HG03457 (cell line): ENCODE measurements at regions not wholly inside any gene's neighbourhood (a gene's known extent, or its start where the extent isn't known, plus 50 kb on each side); places are given as distances from the start of the nearest gene placed in this dataset.

ENCODE experiments used
- ATAC-seq: cut with Tn5 transposase; IDR thresholded peaks from one replicate; pipeline ENCODE4 v1.9.1; 2021; ENCODE audit warnings: moderate number of reproducible peaks; ENCODE audit not compliant: unreplicated experiment

DNA sequence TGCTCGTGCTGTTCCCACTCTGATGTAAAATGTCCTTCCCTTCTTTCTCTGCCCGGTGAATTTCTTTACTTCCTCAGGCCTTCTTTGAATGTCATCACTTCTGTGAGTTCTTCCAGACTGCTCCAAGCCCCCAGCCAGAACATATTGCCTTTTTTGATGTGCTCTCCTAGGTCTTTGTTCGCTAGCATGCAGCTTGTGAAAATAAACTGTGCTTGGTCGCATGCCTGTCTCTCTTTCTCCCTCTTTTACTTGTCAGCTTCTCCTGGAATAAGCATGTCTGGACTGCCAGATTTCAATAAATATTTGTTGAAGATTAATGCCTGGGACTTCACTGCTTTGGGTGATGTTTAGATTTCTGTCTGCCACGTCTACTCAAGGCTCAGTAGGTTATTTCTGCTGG, 82.7 kb upstream of the ARHGAP28 start:
- ATAC-seq, result no peak

- ATAC-seq, result no peak
Observed at GRCh38 chr18:6648581-6648980, 80.9 kb upstream of the ARHGAP28 start.

DNA sequence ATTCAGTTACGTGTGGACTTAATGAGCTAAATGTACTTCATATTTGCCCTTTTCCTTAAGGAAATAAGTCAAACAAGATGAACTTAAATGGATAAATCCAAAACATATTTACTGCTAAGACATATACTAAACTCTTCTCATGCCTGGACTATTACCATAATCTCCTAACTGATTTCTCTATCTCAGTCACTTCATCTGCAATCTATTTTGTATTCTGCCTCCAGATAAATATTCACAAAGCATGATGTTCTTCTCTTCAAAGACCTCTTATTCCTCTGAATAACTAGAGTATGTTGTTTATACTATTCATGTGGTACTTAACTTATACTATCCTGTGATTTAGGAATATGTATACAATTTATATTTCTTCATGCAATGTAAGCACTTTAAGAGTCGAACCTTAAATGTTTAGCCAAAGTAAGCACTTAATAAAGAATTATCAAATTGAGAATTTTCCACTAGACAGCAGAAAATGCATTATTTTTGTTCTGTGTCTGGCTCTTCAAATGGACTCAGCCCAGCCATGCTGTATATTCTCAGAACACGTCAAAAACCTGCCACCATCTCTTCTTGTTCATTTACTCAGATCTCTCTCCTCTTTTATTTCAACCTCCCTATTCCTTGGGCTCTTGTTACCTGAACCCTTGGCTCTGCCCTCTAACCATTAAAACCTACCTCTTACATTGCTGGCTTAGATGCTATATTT, 79.9 kb upstream of the ARHGAP28 start:
- no peak for ATAC-seq

DNA sequence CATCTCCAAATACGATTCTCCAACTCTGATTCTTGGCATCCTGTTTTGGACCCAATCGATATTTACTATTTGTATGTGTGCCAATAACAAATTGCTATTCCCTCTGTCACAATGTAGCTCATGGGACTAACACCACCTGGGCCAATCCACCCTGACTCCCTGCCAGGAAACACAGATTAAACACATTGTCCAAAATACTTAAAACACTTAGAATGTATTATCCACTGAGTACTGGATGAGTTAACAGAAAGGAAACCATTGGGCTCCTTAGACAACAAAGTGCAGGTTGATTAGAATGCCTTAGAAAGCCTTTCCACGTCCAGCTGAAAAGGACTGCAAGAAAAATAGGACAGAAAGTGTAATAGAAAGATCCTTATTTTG, 79.4 kb upstream of the ARHGAP28 start:
- no peak for ATAC-seq

DNA sequence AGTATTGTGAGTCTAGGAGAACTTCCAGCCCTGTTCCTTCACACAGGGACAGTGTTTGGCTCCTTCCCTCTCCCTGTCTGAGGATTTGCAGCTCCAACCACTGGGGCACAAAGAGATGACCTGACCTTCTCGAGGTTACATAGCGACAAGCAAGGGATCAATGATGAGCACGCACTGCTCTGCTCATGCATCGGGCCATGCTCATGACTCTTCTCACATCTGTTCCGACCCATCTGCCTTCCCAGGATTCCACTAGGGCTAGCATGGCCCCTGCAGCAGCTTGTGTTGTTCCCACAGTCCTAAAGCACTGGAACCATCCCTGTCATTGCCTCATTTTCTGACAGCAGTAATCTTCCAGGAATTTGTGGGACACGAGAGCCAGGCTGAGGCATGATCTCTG, 78.8 kb upstream of the ARHGAP28 start:
- no peak for ATAC-seq

DNA sequence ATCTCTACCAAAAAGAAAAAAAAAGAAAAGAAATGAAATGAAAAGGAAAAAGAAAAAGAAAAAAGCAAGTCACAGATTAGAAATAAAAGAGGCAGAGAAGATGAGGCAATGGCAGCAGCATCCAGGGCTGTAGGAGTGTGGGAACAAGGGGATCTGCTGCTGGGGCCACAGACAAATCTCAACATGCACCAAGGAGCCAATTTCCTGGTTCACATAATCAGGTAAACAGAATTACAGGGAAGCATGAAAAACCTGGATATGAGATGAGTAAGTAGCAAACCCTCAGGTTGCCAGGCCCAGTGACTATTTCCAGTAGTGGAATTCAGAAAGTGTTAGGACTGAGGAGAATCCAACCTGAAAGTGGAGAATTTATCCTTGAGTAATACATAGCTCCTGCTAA, 77.4 kb upstream of the ARHGAP28 start:
- no peak for ATAC-seq

DNA sequence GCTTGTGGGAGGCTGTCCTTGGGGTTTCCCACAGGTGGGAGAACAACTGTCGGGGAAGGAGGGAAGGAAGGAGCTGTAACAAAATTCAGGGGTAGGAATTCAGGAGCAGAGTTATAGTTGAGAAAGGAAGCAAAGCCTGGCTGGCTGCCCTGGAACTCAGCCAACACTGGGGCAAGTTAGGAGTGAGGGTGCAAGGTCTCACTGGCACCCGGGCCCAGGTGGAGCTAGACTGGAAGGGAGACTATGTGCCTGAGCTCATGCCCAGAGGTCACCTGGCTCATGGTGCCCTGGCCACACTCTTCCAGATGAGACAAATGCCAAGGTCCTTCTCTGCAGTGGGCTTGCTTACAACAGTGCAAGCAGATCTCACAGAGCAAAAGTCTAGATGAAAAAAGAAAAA, 75.6 kb upstream of the ARHGAP28 start:
- ATAC-seq, result no peak

DNA sequence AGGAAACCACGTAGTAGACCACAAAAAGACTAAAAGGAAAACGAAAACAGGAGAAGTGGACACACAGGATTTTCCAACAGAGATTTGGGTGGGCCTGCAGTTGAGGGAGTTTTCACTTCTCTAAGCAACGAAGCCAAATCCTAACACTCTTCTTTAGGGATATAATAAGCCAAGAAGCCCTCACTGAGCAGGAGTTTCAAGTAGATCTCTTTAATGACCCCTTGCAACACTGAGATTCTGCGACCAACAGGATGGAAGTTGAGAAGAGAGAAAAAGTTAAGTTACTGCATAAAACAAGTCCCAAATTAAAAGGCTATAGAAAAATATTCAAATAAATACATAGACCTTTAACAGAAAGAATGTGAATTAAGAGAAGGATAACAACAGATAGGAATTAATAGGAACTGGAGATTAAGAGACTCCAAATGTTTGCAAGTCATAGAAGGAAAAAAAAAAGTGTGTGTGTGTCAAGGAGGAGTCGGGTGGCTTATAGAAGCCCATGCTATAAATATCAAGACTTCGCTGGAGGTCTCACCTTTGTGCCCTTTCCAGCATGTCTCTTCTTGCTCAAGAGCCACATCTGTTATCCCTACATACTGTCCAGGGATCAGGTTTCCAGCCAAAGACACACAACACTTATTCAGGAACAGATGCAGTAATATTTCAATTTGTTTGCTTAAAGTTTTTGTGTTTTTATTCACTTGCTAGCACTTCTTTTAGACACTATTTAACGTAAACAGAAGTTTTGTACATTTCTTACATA, 69.4 kb upstream of the ARHGAP28 start:
- ATAC-seq, result no peak

GRCh38 chr18:6661692-6662415, 67.7 kb upstream of the ARHGAP28 start:
- ATAC-seq, result no peak

DNA sequence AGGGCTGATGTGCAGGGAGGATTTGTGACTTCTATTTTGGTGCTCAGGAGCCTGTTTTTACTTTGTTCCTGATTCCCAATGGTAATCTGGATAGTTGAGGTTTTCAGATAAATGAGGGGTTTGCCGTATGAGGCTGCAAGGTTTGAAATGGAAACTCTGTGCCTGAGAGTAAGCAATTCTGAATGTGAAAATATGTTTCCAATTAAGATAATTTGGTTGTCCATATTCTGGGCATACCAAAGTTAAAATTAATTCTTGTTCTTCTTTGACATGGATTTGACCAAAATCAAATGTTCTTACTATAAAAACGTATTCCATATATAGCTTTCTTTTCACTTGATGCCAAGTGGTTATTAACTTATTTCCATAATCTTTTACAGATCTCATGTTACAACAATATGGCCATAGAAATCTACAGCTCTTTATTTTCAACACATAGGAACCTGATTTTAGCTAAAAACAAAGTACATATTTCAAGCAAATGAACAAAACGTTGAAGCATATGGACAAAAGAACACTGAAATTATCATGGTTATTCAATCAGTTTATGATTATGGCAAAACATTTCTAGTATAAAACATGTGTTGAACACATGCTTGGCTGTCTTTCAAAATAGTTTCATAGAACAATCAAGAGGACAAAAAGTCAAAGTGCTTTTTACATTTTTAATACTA, 63.4 kb upstream of the ARHGAP28 start:
- ATAC-seq, result no peak

DNA sequence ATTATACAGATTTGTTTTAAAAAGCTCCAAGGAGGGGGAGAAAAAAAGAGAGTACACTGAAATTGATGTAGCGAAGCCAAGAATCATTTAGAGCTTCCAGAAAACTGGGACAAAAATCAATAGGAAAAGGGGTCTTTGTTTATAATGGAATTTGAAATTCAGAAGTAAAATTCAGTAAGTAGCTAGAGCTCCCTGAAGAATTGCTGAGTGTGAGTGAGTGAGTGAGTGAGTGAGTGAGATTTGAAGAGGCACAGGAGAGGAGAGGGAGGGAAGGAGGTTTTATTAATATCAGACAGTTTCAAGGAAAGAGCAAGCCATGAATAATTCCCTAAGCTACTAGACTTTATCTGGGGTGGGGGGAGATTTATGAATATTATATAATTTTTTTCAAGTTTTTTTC, 60.7 kb upstream of the ARHGAP28 start:
- no peak for ATAC-seq

DNA sequence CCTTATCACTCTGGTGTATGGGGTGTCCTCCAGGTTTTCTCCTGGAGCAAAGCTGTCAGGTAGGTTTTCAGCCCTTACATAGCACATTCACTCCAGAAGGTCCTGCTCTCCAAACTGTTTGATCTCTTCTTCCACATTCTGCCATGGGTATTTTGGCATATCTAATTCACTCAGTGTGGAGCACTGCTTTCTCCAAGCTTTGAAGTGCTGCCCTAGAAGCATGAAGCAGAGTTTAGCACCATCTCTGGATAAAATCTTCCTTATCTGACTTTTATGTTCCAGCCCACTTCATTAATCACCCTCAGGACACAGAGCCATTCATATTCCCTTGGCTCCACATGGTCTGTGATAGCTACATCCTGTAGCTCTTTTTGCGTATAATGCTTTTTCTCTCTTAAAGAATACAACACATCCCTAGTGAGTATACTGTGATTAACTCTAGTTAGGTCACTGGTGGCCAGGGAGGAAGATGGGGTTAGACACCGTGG, 56.7 kb upstream of the ARHGAP28 start:
- ATAC-seq, result no peak

GRCh38 chr18:6677086-6677485, 52.4 kb upstream of the ARHGAP28 start:
- no peak for ATAC-seq

- no peak for ATAC-seq
Observed at GRCh38 chr18:6679201-6679600, 50.3 kb upstream of the ARHGAP28 start.
